Tibial artery (tissue), 4 donors: ENCODE measurements at regions not wholly inside any gene's neighbourhood (a gene's known extent, or its start where the extent isn't known, plus 50 kb on each side); places are given as distances from the start of the nearest gene placed in this dataset.

Experiments used
- DNase-seq, 2 donors: peaks; one replicate each; pipeline ENCODE4 v3.0.0-alpha.2; 2019
- H3K27ac ChIP-seq, 2 donors: fragments of 200-600 bp; sonication (generic) in 1 of 2; 1 replicate in 1 of 2; 2 replicates in 1 of 2; pipeline ENCODE4 v1.5.1; 2018 to 2019; ENCODE audit warnings: mild to moderate bottlenecking in 1 of 2
- H3K27me3 ChIP-seq, 2 donors: fragments of 200-600 bp; sonication (generic) in 1 of 2; one replicate each; pipeline versions ENCODE4 v1.5.1 to v1.6.0; 2016 to 2019
- H3K36me3 ChIP-seq, 3 donors: fragments of 200-600 bp; sonication (generic) in 2 of 3; one replicate each; pipeline ENCODE4 v1.5.1; 2016 to 2019; ENCODE audit warnings: mild to moderate bottlenecking in 2 of 3
- H3K4me1 ChIP-seq, 4 donors: fragments of 200-600 bp; sonication (generic) in 2 of 4; 1 replicate in 3 of 4; 2 replicates in 1 of 4; pipeline ENCODE4 v1.5.1; 2016 to 2019
- H3K4me3 ChIP-seq, 2 donors: fragments of 200-600 bp; sonication (generic) in 1 of 2; 1 replicate in 1 of 2; 2 replicates in 1 of 2; pipeline ENCODE4 v1.5.1; 2018 to 2019; ENCODE audit warnings: mild to moderate bottlenecking in 2 of 2
- H3K9me3 ChIP-seq, 3 donors: fragments of 200-600 bp; sonication (generic) in 1 of 3; one replicate each; pipeline ENCODE4 v1.5.1; 2016 to 2019
- intact Hi-C: fragments of 100-400 bp; cut with DNase I; formaldehyde crosslinking; loops from one replicate; pipeline ENCODE4 v1.15.0; 2023; ENCODE audit warnings: low total_unique reads
- TF ChIP-seq, protein P1 (sequence below), 2 experiments: fragments of 200-600 bp in 1 of 2; fragments of 450-650 bp in 1 of 2; IDR thresholded peaks; one replicate each; pipeline ENCODE4 v1.5.1; 2017 to 2019; ENCODE audit warnings: antibody characterized with exemption in 2 of 2, mild to moderate bottlenecking in 1 of 2, moderate library complexity in 1 of 2

- intact Hi-C loops, result no loop called here
These were observed 68.5 kb upstream of the GATA2 start for GRCh38 chr3:128561504-128561903.

GRCh38 chr3:128560768-128561167 lies 67.8 kb upstream of the GATA2 start:
- Histone ChIP-seq H3K27me3 (peaks cover 0 to 45% of the 10 kb centered on the region in 2 donors), H3K27ac (no peak overlapping the region), H3K36me3 (no peaks in the 10 kb centered on the region), H3K4me1 (peaks cover 0 to 3% (median 0%) of the 10 kb centered on the region in 4 donors), H3K4me3 (no peak overlapping the region), H3K9me3 (no peaks in the 10 kb centered on the region)
- TF ChIP-seq, protein P1, sequence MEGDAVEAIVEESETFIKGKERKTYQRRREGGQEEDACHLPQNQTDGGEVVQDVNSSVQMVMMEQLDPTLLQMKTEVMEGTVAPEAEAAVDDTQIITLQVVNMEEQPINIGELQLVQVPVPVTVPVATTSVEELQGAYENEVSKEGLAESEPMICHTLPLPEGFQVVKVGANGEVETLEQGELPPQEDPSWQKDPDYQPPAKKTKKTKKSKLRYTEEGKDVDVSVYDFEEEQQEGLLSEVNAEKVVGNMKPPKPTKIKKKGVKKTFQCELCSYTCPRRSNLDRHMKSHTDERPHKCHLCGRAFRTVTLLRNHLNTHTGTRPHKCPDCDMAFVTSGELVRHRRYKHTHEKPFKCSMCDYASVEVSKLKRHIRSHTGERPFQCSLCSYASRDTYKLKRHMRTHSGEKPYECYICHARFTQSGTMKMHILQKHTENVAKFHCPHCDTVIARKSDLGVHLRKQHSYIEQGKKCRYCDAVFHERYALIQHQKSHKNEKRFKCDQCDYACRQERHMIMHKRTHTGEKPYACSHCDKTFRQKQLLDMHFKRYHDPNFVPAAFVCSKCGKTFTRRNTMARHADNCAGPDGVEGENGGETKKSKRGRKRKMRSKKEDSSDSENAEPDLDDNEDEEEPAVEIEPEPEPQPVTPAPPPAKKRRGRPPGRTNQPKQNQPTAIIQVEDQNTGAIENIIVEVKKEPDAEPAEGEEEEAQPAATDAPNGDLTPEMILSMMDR (IDR thresholded peaks at IDR 0.05), result no peak
- DNase-seq, result peak in 1 of 2 donors; percentile 37
- intact Hi-C loops, result no loop called here

More at GRCh38 chr3:128561504-128561903, 68.5 kb upstream of the GATA2 start:
- Histone ChIP-seq H3K27me3 (peaks cover 0 to 38% of the 10 kb centered on the region in 2 donors), H3K27ac (no peak overlapping the region), H3K4me3 (no peak overlapping the region), H3K36me3 (no peaks in the 10 kb centered on the region), H3K4me1 (no peaks in the 10 kb centered on the region), H3K9me3 (no peaks in the 10 kb centered on the region)
- TF ChIP-seq, protein P1 (IDR thresholded peaks at IDR 0.05), result no peak
- peak in 1 of 2 donors; percentile 6 for DNase-seq

DNA sequence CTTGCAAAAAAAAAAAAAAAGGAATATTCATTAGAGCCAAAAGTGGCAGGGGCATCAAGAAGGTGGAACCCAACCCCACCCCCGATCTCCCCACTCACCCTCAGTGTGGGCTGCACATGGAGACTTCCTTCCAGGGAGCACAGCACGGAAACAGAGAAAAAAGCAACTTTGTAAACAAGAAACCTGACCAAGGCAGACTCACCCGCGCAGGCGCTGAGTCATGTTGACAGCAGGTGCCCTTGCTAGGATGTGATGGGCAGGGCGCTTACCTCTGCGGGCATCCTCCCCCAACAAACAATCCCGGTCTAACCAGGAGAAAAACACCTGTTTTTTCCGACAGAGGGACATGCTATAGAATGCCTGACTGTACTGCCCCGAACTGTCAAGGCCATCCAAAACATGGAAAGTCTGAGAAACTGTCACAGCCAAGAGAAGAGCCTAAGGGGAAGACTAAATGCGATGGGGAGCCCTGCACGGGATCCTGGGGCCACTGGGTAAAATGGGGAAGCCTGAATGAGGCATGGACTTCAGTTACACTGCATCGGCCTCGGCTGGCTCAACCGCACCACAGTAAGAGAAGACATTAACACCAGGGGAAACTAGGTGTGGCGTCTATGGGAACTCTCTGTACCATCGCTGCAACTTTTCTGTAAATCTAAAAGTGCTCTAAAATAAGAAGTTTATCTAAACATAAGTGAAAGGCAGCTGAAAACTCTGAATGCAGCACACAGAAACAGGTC lies 66.7 kb upstream of the GATA2 start:
- TF ChIP-seq, protein P1 (IDR thresholded peaks at IDR 0.05), result no peak
- Histone ChIP-seq H3K27me3 (peaks cover 0 to 56% of the 10 kb centered on the region in 2 donors), H3K36me3 (no peaks in the 10 kb centered on the region), H3K9me3 (no peaks in the 10 kb centered on the region), H3K4me3 (no peak overlapping the region), H3K27ac (no peak overlapping the region), H3K4me1 (peaks cover 0 to 8% (median 0%) of the 10 kb centered on the region in 4 donors)
- intact Hi-C loops, result no loop called here
- DNase-seq, result peak in 1 of 2 donors; percentile 49

DNA sequence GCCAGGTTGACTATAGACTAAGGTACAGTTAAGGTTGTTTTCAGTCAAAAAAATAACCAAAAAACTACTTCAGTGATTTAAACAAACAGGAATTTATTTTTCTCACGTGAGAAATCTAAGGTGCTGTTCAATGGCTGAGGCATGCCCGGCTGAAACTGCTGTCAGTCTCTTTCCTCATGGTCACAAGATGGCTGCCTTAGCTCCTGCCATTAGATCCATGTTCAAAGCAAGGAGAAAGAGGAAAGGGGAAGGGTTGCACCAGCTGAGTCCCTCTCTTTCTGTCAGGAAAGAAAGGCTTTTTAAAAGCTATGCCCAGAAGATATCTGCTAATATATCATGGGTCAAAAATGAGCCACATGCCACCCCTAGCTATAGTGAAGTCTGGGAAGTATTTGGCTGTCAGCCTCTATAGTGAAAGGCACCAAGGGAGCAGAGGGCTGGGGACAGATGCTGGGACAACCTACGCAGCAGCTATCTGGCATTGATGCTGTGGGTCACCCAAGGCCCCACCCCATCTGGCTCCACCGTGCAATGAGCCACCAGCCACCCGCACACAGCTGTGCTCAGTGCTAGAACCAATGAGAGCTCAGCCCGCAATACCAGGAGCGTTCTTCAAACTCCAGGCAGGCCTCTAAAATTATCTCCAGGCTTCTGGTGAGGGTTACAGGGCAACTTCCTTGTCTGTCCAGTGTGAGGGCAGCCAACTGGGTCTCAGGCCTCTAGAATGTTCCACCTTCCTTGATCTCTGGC lies 64.7 kb upstream of the GATA2 start:
- Histone ChIP-seq H3K4me3 (no peak overlapping the region), H3K36me3 (no peaks in the 10 kb centered on the region), H3K4me1 (peaks cover 0 to 8% (median 0%) of the 10 kb centered on the region in 4 donors), H3K27me3 (peaks cover 0 to 72% of the 10 kb centered on the region in 2 donors), H3K9me3 (no peaks in the 10 kb centered on the region), H3K27ac (no peak overlapping the region)
- TF ChIP-seq, protein P1 (IDR thresholded peaks at IDR 0.05), result no peak
- DNase-seq, result peak in 1 of 2 donors; percentile 17
- intact Hi-C loops, result no loop called here

- Histone ChIP-seq H3K27me3 (peaks cover 0 to 74% of the 10 kb centered on the region in 2 donors), H3K27ac (no peak overlapping the region), H3K36me3 (no peaks in the 10 kb centered on the region), H3K9me3 (no peaks in the 10 kb centered on the region), H3K4me1 (peaks cover 0 to 8% (median 0%) of the 10 kb centered on the region in 4 donors), H3K4me3 (no peak overlapping the region)
- intact Hi-C loops, result no loop called here
- peak in 1 of 2 donors; percentile 53 for DNase-seq
- TF ChIP-seq, protein P1 (IDR thresholded peaks at IDR 0.05), result no peak
These were observed 63.9 kb upstream of the GATA2 start for GRCh38 chr3:128556907-128557306.
